ENCODE measurements at regions not wholly inside any gene's neighbourhood (a gene's known extent, or its start where the extent isn't known, plus 50 kb on each side); places are given as distances from the start of the nearest gene placed in this dataset.

- peaks cover 4% of the 10 kb centered on the region for H3K9me3 Mint-ChIP-seq
- no peaks in the 10 kb centered on the region for H3K36me3 Mint-ChIP-seq (ENCODE audit: low read depth)
- peaks cover 14% of the 10 kb centered on the region for H3K4me1 Mint-ChIP-seq
- no peak overlapping the region for H3K27ac Mint-ChIP-seq (ENCODE audit: unreplicated experiment)
- H3K4me3 Mint-ChIP-seq = no peak overlapping the region
- TF ChIP-seq CTCF (conservative IDR thresholded peaks at IDR 0.05) = no peak
- DNase-seq (ENCODE audit: low read depth, low spot score) = no peak
- H3K27me3 Mint-ChIP-seq (ENCODE audit: low read depth) = no peaks in the 10 kb centered on the region
Observed at GRCh38 chr2:67891642-67892041, 171.2 kb downstream of the C1D start.

- no peak for DNase-seq (ENCODE audit: low read depth, low spot score)
- no peak for TF ChIP-seq CTCF (conservative IDR thresholded peaks at IDR 0.05)
- Mint-ChIP-seq H3K4me1 (peaks cover 19% of the 10 kb centered on the region), H3K36me3 (ENCODE audit: low read depth) (no peaks in the 10 kb centered on the region), H3K4me3 (no peak overlapping the region), H3K27ac (ENCODE audit: unreplicated experiment) (no peak overlapping the region), H3K27me3 (ENCODE audit: low read depth) (no peaks in the 10 kb centered on the region), H3K9me3 (peaks cover 4% of the 10 kb centered on the region)
Observed at GRCh38 chr2:67892339-67892846, 170.4 kb downstream of the C1D start.

GRCh38 chr2:67895227-67895941 lies 167.4 kb downstream of the C1D start:
- no peaks in the 10 kb centered on the region for H3K27me3 Mint-ChIP-seq (ENCODE audit: low read depth)
- H3K4me1 Mint-ChIP-seq = peaks cover 19% of the 10 kb centered on the region
- DNase-seq (ENCODE audit: low read depth, low spot score) = no peak

GRCh38 chr2:67896076-67896475 lies 166.7 kb downstream of the C1D start:
- Mint-ChIP-seq H3K27ac (ENCODE audit: unreplicated experiment) (no peak overlapping the region), H3K36me3 (ENCODE audit: low read depth) (no peaks in the 10 kb centered on the region), H3K27me3 (ENCODE audit: low read depth) (no peaks in the 10 kb centered on the region), H3K4me1 (peaks cover 19% of the 10 kb centered on the region), H3K4me3 (no peak overlapping the region), H3K9me3 (peaks cover 4% of the 10 kb centered on the region)
- DNase-seq (ENCODE audit: low read depth, low spot score) = no peak
- TF ChIP-seq CTCF (conservative IDR thresholded peaks at IDR 0.05) = no peak

More at GRCh38 chr2:67895227-67895941, 167.4 kb downstream of the C1D start:
- H3K9me3 Mint-ChIP-seq = peaks cover 4% of the 10 kb centered on the region
- H3K4me3 Mint-ChIP-seq = no peak overlapping the region
- H3K36me3 Mint-ChIP-seq (ENCODE audit: low read depth) = no peaks in the 10 kb centered on the region
- no peak overlapping the region for H3K27ac Mint-ChIP-seq (ENCODE audit: unreplicated experiment)
- no peak for TF ChIP-seq CTCF (conservative IDR thresholded peaks at IDR 0.05)

GRCh38 chr2:67896476-67896875 lies 166.3 kb downstream of the C1D start:
- H3K36me3 Mint-ChIP-seq (ENCODE audit: low read depth) = no peaks in the 10 kb centered on the region
- no peak overlapping the region for H3K27ac Mint-ChIP-seq (ENCODE audit: unreplicated experiment)
- no peaks in the 10 kb centered on the region for H3K27me3 Mint-ChIP-seq (ENCODE audit: low read depth)

More at GRCh38 chr2:67896476-67896875, 166.3 kb downstream of the C1D start:
- no peak for TF ChIP-seq CTCF (conservative IDR thresholded peaks at IDR 0.05)
- H3K4me1 Mint-ChIP-seq = peaks cover 19% of the 10 kb centered on the region
- H3K4me3 Mint-ChIP-seq = no peak overlapping the region
- peaks cover 4% of the 10 kb centered on the region for H3K9me3 Mint-ChIP-seq
- DNase-seq (ENCODE audit: low read depth, low spot score) = no peak
